ENCODE measurements at regions not wholly inside any gene's neighbourhood (a gene's known extent, or its start where the extent isn't known, plus 50 kb on each side); places are given as distances from the start of the nearest gene placed in this dataset.

DNA sequence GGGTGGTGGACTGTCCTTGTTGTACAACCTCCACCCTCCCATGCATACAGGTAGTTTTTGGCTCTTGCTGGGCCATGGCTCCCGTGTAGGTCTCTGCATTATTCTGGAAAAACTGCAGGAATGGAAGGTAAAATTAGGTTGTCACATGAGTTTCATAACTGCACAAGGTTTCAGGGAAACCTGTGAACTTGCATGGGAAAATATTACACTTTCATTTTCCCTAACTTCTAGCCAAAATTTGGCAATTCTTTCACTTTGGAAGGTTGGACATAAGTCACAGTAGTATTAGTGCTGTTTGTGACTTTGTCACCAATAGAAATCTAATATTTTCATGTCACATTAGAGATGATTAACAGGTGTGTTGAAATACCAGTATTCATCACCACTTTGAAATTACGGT lies 118.1 kb upstream of the MGAT5 start:
- no peaks in the 10 kb centered on the region for H3K9me3 ChIP-seq
- ATAC-seq (no peak), DNase-seq (no peak)
- no peak overlapping the region for H3K27ac ChIP-seq
- H3K27me3 ChIP-seq (ENCODE audit: insufficient read depth in 3 of 3, low read length in 2 of 3): peaks cover 0 to 40% (median 3%) of the 10 kb centered on the region in 3 donors
- 45 to 76% (median 59%) methylated on average over 2 of the region's 2 CpGs for WGBS, 3 donors
- TF ChIP-seq CTCF (IDR thresholded peaks at IDR 0.05): no peak
- no peak overlapping the region for H3K4me3 ChIP-seq
- intact Hi-C loops (cut with DNase I): no loop called here
- no peaks in the 10 kb centered on the region for H3K36me3 ChIP-seq (ENCODE audit: insufficient read depth in 1 of 2, low read depth in 1 of 2)
- peaks cover 41% of the 10 kb centered on the region for H3K4me1 ChIP-seq

DNA sequence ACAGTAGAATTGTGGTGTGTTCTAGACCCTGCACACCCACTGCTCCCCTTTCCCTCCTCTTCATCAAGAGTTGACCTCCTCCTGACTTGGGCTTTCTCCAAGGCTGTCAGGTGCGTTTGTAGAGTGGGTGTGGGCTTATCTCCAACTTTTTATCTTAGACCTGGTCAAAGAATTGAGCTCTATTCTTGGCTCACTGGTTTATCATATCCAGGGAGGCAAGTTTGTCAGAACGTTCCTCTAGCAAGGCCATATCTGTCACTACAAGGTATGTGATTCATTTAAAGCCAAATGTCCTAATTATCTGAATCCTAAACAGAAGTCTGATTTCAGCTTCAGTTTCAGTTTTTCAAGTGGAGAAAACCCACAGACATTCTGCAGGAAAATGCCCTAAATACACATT lies 117.1 kb upstream of the MGAT5 start:
- no peaks in the 10 kb centered on the region for H3K9me3 ChIP-seq
- no peak for ATAC-seq
- H3K4me3 ChIP-seq: peak overlapping the region; percentile 25
- intact Hi-C loops (cut with DNase I): no loop called here
- H3K36me3 ChIP-seq (ENCODE audit: insufficient read depth in 1 of 2, low read depth in 1 of 2): no peaks in the 10 kb centered on the region
- WGBS, 3 donors: 23 to 27% (median 25%) methylated on average over 2 of the region's 2 CpGs
- H3K27ac ChIP-seq: peak overlapping the region; percentile 46
- DNase-seq: no peak
- no peak for TF ChIP-seq CTCF (IDR thresholded peaks at IDR 0.05)
- peaks cover 0 to 43% (median 3%) of the 10 kb centered on the region in 3 donors for H3K27me3 ChIP-seq (ENCODE audit: insufficient read depth in 3 of 3, low read length in 2 of 3)
- peaks cover 41% of the 10 kb centered on the region for H3K4me1 ChIP-seq

- Histone ChIP-seq H3K4me1 (peaks cover 41% of the 10 kb centered on the region), H3K27ac (peak overlapping the region; percentile 46), H3K27me3 (ENCODE audit: insufficient read depth in 3 of 3, low read length in 2 of 3) (peaks cover 0 to 47% (median 3%) of the 10 kb centered on the region in 3 donors), H3K9me3 (no peaks in the 10 kb centered on the region), H3K4me3 (peak overlapping the region; percentile 25), H3K36me3 (ENCODE audit: insufficient read depth in 1 of 2, low read depth in 1 of 2) (no peaks in the 10 kb centered on the region)
- DNase-seq (no peak), ATAC-seq (peak; percentile 16 to 49 (median 26))
- no peak for TF ChIP-seq CTCF (IDR thresholded peaks at IDR 0.05)
- intact Hi-C loops (cut with DNase I): no loop called here
- 27 to 42% (median 35%) methylated on average over 5 of the region's 5 CpGs for WGBS, 3 donors
These were observed 116.7 kb upstream of the MGAT5 start for GRCh38 chr2:134137182-134137611.

DNA sequence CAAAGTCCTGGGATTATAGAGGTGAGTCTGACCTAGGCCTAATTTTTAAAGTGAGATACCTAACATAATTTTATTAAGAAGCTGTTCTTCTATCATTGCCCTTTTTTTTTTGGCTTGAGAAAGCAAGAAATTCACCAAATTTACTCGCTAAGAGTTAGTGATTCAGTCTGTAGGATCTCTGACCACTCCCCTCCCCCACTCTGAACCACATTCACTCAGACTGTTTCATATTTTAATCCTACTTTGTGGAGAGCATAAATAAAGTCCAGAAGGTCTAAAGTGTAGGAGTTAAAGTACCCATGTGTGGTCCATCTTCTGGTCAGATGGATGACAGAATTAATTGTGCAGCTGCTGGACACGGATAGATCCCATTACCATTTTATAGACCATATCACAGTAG lies 115.8 kb upstream of the MGAT5 start:
- Histone ChIP-seq H3K4me1 (peaks cover 41% of the 10 kb centered on the region), H3K4me3 (no peak overlapping the region), H3K9me3 (no peaks in the 10 kb centered on the region), H3K27ac (no peak overlapping the region), H3K27me3 (ENCODE audit: insufficient read depth in 3 of 3, low read length in 2 of 3) (peaks cover 0 to 39% (median 3%) of the 10 kb centered on the region in 3 donors), H3K36me3 (ENCODE audit: insufficient read depth in 1 of 2, low read depth in 1 of 2) (no peaks in the 10 kb centered on the region)
- TF ChIP-seq CTCF (IDR thresholded peaks at IDR 0.05): no peak
- DNase-seq (no peak), ATAC-seq (no peak)
- intact Hi-C loops (cut with DNase I): no loop called here
- 48 to 66% (median 57%) methylated on average over 2 of the region's 2 CpGs for WGBS, 3 donors

DNA sequence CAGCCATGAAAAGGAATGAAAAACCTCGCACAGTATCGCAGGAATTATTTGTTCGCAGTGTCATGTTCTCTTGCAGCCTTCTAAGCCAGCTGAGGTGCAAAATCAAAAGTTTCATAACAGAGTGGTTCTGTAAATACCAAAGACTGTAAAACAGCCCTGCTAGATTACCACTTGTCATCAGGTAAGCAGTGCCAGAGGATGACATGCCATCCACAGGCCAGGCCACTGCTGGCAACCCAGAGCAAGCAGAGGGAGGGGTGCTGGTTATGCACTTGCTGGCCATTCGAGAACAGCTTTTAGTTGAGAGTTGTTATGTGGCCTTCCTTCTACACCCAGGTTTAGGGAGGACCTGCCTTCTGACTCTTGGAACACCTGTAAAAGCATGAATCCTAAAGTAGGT lies 114.3 kb upstream of the MGAT5 start:
- H3K9me3 ChIP-seq: no peaks in the 10 kb centered on the region
- peaks cover 41% of the 10 kb centered on the region for H3K4me1 ChIP-seq
- no peak for DNase-seq
- H3K27me3 ChIP-seq (ENCODE audit: insufficient read depth in 3 of 3, low read length in 2 of 3): peaks cover 0 to 25% (median 0%) of the 10 kb centered on the region in 3 donors
- no peak overlapping the region for H3K27ac ChIP-seq
- ATAC-seq: peak; percentile 89 to 93 (median 91)
- TF ChIP-seq CTCF (IDR thresholded peaks at IDR 0.05): no peak
- WGBS, 3 donors: 33 to 40% (median 37%) methylated on average over 4 of the region's 4 CpGs
- intact Hi-C loops (cut with DNase I): no loop called here
- no peak overlapping the region for H3K4me3 ChIP-seq
- no peaks in the 10 kb centered on the region for H3K36me3 ChIP-seq (ENCODE audit: insufficient read depth in 1 of 2, low read depth in 1 of 2)

All from psoas muscle (tissue), 7 donors.